HG03196 (cell line): ENCODE measurements at regions not wholly inside any gene's neighbourhood (a gene's known extent, or its start where the extent isn't known, plus 50 kb on each side); places are given as distances from the start of the nearest gene placed in this dataset.

Experiments
- ATAC-seq: cut with Tn5 transposase; IDR thresholded peaks from one replicate; pipeline ENCODE4 v1.9.1; 2021; ENCODE audit not compliant: unreplicated experiment

DNA sequence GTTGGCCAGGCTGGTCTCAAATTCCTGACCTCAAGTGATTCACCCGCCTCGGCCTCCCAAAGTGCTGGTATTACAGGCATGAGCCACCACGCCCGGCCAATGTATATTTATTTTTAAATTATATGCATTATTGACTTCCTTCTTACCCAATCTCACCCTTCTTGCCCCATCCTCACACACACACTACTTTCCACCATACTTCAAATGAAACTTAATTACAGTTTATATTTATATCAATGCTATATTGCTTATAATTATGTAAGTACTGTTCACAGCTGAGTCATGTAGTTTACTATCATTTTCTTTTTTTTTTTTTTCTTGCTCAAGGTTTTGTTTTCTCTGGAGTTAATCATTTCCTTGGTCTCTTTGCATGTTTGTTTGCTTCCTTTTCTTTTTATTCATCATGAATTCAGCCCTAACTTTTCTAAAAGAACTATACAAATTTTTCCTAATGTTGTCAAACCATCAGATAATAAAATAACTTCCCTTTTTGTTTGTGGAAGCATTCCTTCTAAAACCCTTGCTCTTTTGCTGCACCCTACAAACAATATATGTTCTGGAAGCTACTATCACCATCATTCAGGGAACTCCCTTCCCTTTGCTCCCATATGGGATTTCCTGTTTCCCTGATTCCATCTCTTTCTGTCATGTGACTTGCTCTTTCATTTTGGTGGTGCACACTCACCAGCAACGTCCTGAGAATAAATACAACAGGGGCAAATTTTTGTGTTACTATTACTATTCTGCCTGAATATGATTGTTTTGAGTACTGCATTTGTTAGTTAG, 201.7 kb upstream of the SASH1 start:
- ATAC-seq = no peak

DNA sequence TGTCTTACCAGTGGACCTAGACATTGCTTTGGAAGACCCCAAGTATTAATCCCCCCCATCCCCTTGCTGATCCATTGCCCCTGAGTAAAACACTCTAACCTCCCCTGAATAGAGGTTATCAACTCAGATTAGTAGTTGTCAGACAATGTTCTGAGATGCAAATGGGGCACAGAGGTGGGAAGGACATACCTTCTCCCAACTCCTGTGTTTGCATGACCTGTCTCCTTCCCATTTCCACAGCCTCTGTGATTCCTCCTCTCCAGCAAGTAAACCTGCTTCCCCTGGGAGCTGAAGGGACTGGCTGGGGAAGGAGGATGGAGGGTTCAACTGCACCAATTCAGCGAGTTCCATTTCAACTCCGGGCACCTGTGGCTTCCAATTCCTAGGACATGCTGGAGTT, 199.8 kb upstream of the SASH1 start:
- no peak for ATAC-seq

DNA sequence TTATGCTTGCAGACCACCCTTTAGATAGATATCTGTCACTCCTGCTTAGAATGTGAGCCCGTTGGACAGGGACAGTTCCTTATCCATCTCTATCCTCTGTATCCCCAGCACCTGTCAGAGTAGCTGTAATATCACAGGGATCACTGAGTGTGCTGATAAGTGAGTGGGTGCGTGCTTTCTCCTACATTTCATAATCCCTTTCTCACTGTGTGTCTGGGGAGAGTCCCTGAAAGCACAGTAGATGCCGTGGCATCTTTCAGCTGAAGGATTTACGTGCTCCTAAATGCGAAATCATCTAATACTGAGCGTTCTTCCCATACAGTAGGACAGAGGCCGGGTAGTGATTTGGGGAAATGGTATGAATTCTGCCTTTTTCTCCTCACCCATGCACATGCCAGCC, 198.9 kb upstream of the SASH1 start:
- no peak for ATAC-seq

DNA sequence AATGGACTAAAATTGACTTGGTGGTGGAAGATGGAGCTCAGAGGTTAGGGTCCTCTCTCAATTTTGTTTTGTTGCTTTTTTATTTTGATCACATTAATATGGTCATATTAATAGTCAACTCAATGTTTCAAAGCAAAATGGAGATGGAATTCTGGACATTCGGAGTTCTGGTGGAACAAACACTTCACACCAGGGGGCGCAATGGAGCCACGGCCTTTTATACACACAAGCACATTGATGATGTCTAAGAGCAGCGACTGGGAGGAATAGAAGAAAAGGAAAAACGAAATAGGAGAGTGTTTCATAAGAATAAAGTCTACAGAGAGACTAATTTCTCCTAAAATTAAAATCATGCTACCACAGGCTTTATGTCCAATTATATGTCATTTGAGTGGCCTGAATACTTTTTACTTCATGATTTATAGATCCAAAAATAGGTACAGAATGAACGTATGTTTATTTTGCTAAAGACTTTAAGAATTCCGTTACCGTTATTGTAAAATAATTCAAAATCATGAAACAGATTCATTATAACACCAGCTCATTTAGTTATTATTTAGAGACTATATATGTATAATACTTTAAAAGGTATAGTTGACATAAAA, 197.6 kb upstream of the SASH1 start:
- peak; percentile 64 for ATAC-seq

DNA sequence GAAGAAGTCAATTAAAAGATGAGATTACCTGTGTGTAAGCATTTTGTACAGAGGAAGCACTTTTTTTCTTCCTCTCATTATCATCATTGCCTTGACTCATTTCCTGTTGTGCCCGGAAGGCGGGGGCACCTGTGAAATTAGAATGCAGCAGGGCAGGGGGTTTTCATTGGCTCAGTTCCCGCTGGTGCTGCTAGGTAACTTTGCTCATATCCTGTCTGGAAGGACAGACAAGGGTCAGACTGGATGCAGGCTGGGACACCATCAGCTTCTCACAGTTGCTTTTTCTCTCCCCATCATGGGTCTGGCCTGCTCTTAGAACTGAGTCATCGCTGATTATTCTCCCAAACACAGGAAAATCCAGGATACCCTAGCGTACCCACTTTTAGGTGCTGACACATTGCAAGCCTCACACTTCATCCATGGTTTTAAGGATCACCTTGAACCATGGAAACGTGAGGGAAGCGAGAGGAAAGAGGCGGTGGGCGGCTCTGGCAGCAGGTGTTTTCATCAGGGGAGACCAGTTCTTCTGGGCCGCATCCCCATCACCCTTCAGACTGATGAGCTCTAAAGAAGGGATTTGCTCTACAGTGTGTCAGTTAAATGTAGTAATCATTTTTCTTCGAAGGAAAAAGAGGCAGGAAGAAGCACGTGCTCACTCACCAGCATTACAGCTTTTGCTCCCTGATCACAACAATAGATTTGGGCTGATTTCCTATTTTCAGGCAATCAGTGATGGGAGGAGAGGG, 195.7 kb upstream of the SASH1 start:
- ATAC-seq = no peak

DNA sequence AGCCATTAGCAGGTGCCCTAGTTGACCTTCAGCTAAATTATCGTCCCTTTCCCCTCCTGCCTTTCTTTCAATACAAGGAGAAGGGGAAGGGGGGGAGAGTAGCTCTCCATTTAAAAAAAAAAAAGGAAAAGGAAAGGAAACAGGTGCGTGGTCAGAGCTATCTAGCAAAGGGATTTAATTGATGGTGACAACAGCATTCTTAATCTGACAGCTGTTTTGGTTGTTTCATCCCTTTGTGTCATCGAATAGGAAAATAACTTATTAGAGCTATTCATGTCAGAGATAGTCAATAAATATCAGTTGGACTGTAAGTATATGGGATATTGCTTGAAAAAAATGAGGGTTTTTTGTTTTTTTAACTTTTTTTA, 195.2 kb upstream of the SASH1 start:
- no peak for ATAC-seq

DNA sequence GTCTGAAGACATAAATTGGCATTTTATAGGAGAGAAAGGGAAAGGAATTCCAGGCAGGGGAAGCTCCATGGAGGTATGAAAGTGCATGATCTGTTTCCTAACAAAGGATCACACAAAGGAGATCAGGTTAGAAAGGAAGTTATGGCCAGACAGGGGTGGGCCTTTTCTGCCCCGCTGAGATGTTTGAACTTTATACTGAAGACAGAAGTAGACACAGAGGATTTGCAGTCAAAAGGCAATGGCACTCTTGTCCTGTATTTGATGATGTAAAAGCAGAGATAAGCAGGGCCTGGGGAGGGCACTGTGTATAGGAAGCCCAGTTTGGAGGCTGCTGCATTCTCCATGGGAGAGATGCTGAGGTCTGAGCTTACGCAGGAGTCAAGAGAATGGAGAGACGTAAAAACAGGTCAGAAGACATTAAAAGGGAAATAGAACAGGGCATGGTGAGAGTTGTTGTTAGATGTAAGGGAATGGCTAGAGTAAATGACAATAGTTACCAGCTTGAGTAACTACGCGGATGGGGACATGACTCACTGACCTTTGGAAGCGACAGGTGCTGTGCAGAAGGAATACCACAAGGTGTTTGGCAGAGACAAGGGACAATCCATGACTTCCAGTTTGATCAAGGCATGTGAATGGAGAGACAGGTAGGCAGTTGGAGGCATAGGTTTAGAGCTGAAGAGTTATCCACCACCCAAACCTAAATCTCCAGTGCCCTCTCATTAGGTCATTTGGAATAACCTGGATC, 190.6 kb upstream of the SASH1 start:
- no peak for ATAC-seq

DNA sequence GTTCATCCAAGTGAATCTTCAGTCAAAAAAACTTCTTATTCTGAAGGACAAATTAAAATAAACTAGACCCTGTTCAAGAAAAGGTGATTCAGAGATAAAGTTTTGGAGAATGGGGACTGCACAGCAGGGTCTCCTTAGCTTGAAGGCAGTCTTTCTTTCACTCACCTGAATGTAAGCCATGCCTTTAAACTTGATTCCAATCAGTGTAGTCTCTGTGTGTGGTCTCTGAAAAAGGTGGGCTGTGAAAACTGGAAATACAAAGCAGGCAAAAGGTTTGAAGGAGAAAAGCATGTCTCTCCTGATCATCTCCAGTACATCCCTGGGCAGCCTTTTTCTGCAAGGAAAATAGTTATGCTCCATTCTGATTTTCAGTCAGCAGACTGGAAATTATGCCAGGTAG, 188.0 kb upstream of the SASH1 start:
- ATAC-seq = no peak

DNA sequence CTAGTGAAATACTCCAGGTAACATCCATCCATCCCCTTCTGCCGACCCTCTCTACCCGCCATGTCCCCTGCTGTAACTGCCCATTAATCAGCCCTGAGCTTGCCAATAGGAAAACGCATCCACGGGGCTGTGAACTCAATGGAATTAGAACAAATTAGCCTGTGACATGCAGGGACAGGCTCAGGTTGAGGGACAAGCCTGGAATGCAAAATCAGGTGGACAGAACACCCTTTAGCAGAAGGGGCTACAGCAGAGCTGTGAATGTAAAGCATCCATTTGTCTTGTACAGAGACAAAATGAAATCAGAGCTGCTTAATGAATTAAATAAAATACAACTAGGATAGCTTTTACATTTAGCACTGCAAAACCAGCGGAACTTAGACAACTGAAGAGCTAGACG, 187.3 kb upstream of the SASH1 start:
- ATAC-seq = no peak

DNA sequence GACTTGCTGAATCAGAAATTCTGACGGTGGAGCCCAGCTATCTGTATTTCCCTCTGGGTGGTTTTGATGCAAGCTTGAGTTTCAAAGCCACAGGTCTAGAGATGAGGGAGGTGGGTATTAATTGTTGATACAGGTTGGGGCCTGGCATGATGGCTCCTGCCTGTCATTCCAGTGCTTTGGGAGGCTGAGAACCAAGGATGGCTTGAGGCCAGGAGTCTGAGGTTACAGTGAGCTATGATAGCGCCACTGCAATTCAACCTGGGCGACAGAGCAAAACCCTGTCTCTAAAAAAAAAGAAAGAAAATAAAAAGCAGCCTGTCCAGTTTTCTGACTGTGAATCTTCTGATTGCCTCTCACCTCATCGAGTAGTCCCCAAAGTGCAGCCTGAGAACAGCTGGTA, 184.8 kb upstream of the SASH1 start:
- no peak for ATAC-seq

DNA sequence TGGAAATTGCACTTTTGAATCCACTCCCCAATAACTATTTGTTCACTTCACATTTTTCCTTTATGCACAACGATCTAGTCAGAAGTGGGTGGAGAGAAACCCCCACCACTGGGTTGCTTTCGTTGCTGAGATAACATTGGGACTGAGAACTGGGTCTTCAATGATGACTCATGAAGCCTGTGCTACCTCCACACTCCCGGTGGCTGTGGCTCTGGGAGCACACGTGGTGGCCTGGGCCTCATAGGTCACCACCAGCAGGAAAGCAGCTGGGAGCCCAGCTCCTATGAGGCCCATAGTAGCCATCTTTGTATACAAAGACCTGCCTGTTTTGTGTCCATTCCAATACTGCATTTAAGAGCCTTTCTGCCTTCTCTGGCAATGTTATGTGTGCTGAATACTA, 178.0 kb upstream of the SASH1 start:
- no peak for ATAC-seq

DNA sequence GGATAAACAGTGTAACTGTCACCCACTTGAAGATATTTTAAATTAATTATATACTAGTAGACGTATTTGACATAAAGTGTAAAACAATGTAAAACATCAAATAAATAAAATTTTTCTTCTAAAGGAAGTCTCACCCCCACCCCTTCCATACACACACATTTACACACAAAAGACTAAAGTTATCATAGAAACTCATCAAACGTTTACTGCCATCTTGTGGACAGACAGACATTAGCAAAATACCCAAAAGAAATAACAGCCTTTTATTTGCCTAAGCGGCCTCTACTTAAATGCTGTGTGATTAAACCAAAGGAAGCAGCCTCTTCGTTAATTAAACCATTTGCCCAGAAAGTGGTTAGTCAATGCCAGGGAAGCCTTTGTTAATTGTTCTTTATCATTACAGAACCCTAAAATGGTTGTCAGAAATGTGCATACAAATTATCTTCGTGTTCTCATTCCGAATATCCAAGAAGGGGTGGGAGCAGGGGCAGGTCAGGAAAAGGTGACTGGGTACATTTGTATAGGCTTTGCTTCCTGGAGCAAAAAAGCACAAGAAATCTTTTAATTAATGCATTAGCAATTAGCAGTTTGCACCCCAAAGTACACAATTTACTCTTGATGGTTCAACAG, 176.2 kb upstream of the SASH1 start:
- ATAC-seq = no peak

DNA sequence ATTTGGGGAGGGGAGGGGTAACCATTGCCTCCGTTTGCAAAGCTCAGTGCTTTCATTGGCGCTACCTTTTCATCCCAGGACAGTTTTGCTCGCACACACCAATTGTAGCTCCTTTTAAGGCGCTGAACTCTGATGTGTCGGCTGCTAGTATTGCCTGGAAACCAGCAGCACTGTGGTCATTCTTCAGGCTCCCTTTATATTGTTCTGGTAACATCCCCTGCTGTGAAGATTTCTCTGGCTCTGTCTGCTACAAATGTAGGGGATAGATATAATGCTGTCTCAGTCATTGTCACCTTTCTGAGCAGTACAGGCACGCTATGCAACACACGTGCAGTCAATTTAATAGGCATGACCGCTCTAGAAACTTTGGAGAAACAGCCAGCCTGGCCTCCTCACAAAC, 172.9 kb upstream of the SASH1 start:
- no peak for ATAC-seq

DNA sequence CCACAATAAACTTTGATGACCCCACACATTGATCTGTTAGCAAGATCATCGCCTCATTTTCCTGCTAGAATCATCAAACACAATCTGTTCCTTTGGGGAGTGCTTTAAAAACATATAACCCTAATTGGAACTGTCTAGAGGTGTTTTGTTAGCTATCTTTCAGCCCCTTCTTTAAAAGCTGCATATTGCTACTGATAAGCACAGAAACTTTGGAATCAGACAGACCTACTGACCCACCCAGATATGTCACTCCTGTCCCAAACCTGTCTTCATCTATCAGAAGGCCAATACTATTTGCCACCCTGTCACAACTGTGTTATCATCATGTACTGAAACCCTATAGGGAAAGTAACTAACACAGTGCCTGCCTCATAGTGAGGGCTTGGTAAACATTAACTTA, 172.4 kb upstream of the SASH1 start:
- ATAC-seq = no peak

DNA sequence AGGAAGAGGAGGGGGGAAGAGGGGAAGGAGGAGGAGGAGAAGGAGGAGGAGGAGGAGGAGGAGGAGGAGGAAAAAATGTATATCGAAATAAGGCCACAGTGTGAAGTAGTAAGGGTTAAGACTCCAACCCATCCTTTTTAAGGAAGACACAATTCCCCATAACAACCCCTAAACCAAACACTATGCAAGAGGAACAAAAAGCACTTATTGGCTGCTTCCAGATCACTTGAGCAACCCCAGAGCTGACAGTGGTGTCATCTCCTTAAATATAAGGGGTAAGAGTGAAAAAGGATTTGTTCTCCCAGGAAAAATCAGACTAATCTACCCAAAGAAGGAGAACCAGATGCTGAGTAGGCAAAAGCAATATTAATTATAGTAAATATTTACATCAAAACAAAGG, 169.1 kb upstream of the SASH1 start:
- no peak for ATAC-seq

DNA sequence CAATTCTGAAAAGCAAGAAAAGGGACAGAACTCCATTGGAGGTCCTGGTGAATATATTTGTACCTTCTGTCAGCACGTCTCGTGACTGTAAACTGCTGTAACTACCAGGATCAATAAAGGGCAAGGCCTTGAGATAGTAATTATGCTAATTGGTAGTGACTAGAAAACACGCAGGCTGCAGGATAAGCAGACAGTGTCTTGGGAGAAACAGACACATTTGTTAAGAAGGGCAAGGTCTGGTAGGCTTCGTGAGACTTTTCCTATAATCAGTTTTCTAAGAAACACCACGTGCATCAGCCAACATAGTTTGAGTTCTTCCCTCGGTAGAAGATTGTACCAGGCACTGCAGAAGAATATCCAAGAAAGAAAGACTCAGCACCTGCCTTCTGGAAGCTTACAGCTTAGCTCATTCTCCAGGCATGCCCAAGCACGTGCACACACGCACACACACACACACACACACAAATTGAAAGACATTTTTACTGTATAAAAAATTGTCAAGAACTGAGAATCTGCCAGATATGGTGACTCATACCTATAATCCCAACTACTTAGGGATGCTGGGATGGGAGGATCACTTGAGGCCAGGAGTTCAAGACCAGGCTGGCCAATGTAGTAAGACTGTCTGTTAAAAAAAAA, 167.0 kb upstream of the SASH1 start:
- ATAC-seq = no peak

DNA sequence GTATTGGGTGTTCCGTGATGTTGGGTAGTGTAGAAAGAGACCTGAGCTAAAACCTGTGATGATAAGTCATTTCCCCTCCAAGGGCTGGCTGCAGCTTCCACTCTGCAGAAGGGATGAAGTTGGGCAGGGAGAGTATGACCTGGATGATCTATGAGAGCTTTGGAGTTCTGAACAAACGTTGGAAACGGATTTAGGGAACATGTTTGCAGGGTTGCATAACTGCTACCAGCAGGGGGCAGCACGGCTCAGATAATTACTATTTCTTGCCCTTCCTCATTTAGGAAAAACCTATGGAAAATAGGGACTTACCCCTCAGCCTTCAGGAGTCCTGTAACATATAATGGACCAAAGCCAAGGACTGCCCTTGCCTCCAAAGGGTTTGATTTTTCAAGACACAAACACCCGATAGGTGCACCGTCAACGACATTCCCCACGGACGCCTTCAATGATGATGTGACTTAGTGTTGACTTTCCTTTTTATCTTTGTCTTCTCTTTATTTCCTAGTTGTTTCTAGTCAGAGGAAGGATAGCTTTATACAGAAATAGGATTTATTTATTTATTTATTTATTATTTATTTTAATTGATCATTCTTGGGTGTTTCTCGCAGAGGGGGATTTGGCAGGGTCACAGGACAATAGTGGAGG, 164.9 kb upstream of the SASH1 start:
- ATAC-seq = no peak

DNA sequence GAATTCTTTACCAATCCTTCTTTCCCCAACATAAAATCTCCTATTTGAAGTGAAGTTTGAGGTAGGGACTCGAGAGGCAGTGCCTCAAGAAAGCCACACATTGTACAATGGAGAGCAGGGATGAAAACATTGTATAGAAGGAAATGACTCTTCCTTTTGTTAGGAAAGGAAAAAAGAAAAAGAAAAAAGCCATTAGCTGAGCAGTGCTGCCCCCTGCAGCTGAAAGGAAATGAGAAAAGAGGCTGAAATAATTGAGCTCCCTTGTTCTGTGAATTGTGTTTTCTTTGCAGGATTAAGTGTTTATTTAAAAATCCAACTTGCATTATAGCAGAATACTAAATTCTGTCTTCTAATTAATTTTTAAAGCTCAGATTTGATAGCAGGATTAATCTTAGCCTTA, 162.9 kb upstream of the SASH1 start:
- no peak for ATAC-seq

DNA sequence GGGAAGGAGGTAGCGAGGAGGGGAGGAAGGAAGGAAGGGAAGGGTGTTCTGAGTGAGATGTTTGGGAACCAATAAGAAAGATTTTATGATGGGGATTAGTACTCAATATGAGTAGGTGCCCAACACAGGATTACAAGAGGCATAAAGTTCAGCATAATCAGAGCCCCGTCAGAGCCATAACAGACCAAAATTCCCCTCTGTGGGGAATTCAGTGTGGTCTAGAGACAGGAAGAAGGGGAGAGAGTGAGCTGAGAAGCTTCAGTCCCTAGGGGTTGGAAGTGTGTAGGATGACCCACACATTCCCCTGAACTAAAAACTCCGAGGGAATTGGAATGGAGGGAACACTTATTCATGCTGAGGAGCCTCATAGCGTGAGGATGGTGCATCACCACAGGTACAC, 160.3 kb upstream of the SASH1 start:
- no peak for ATAC-seq

DNA sequence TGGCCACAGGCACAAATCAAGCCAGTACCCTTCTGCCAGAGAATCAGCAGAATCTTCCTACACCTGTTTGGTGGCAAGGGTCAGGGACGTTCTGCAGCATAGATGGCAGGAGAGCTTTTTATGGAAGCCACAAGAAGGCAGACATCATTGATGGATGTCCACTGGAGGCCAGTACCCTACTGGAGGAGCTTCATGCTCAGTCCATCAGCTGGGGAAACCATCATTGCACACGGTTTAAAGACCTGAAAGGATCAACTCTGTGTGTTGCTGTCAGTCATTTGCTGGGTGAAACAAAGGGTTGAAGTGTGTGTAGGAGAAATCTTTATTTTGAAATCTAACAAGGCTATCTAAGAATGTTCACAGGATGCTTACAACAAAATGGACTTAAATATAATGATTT, 158.9 kb upstream of the SASH1 start:
- ATAC-seq = no peak
